WTC11 (cell line): ENCODE measurements at regions not wholly inside any gene's neighbourhood (a gene's known extent, or its start where the extent isn't known, plus 50 kb on each side); places are given as distances from the start of the nearest gene placed in this dataset.

Source experiments
- ATAC-seq: fragments of 200-7000 bp; cut with Tn5 transposase; 2 replicates; pipeline ENCODE4 v1.10.0; 2021; ENCODE audit warnings: mild to moderate bottlenecking, moderate library complexity
- CTCF ChIA-PET: fragments of 300-600 bp; sonication (Branson Sonifier 250); formaldehyde crosslinking; loops from one replicate; lab custom pipeline; 2021; ENCODE audit warnings: antibody characterized with exemption; lab: Charles Lee
- POLR2A ChIA-PET: fragments of 350-600 bp; sonication (Branson Sonifier 250); formaldehyde crosslinking; loops from one replicate; lab custom pipeline; 2021; ENCODE audit warnings: antibody characterized with exemption; lab: Charles Lee
- DNase-seq: peaks from one replicate; pipeline ENCODE4 v3.0.0; 2021; ENCODE audit warnings: low spot score
- H3K27ac Mint-ChIP-seq: 2 replicates; pipeline ENCODE4 v1.8.0; 2021; ENCODE audit warnings: mixed read lengths
- H3K27me3 Mint-ChIP-seq: 2 replicates; pipeline ENCODE4 v1.8.0; 2021; ENCODE audit warnings: low read depth, mild to moderate bottlenecking, moderate library complexity, mixed read lengths
- H3K36me3 Mint-ChIP-seq: 2 replicates; pipeline ENCODE4 v1.8.0; 2021; ENCODE audit warnings: mixed read lengths
- H3K4me1 Mint-ChIP-seq: 2 replicates; pipeline ENCODE4 v1.8.0; 2022; ENCODE audit warnings: mixed read lengths
- H3K4me3 Mint-ChIP-seq: 2 replicates; pipeline ENCODE4 v1.8.0; 2021; ENCODE audit warnings: mild to moderate bottlenecking, moderate library complexity, mixed read lengths
- H3K9me3 Mint-ChIP-seq: 2 replicates; pipeline ENCODE4 v1.8.0; 2021; ENCODE audit warnings: mixed read lengths
- ARID4B ChIP-seq: sonication (generic); formaldehyde crosslinking; IDR thresholded peaks from 2 replicates; pipeline ENCODE4 v1.8.0; 2023; ENCODE audit warnings: missing genetic modification reagents, mild to moderate bottlenecking, borderline replicate concordance
- ELF4 ChIP-seq: sonication (generic); formaldehyde crosslinking; IDR thresholded peaks from 2 replicates; pipeline ENCODE4 v1.8.1; 2022; ENCODE audit warnings: low read depth, mild to moderate bottlenecking, moderate library complexity, missing genetic modification reagents
- ERG ChIP-seq: fragments of 250-450 bp; sonication (Bioruptor Pico); IDR thresholded peaks from 2 replicates; pipeline ENCODE4 v1.8.0; 2021; ENCODE audit warnings: mild to moderate bottlenecking
- FOXK1 ChIP-seq: sonication (generic); formaldehyde crosslinking; IDR thresholded peaks from 2 replicates; pipeline ENCODE4 v1.8.0; 2022; ENCODE audit warnings: mild to moderate bottlenecking, moderate library complexity, missing genetic modification reagents
- JAZF1 ChIP-seq: fragments of 250-450 bp; sonication (Bioruptor Pico); IDR thresholded peaks from 2 replicates; pipeline ENCODE4 v1.9.0; 2021; ENCODE audit warnings: moderate library complexity, mild to moderate bottlenecking, inconsistent platforms
- MLX ChIP-seq: sonication (generic); formaldehyde crosslinking; IDR thresholded peaks from 2 replicates; pipeline ENCODE4 v1.8.1; 2023; ENCODE audit warnings: mild to moderate bottlenecking, missing genetic modification reagents, moderate library complexity
- MYBL2 ChIP-seq: sonication (generic); formaldehyde crosslinking; IDR thresholded peaks from 2 replicates; pipeline ENCODE4 v1.8.1; 2023; ENCODE audit warnings: mild to moderate bottlenecking, moderate library complexity, missing genetic modification reagents
- PRRX2 ChIP-seq: fragments of 250-450 bp; sonication (Bioruptor Pico); IDR thresholded peaks from 2 replicates; pipeline ENCODE4 v1.8.0; 2021; ENCODE audit warnings: mild to moderate bottlenecking
- SMAD3 ChIP-seq: sonication (generic); formaldehyde crosslinking; IDR thresholded peaks from 2 replicates; pipeline ENCODE4 v1.8.0; 2022; ENCODE audit warnings: missing genetic modification reagents, mild to moderate bottlenecking, borderline replicate concordance
- TP53 ChIP-seq: sonication (generic); formaldehyde crosslinking; IDR thresholded peaks from 2 replicates; pipeline ENCODE4 v1.8.1; 2023; ENCODE audit warnings: mild to moderate bottlenecking, missing genetic modification reagents
- ZBTB21 ChIP-seq: sonication (generic); formaldehyde crosslinking; IDR thresholded peaks from 2 replicates; pipeline ENCODE4 v1.8.1; 2023; ENCODE audit warnings: mild to moderate bottlenecking, missing genetic modification reagents, borderline replicate concordance
- ZNF232 ChIP-seq: sonication (generic); formaldehyde crosslinking; IDR thresholded peaks from 2 replicates; pipeline ENCODE4 v1.8.0; 2022; ENCODE audit warnings: mild to moderate bottlenecking, missing genetic modification reagents
- ZNF263 ChIP-seq: sonication (generic); formaldehyde crosslinking; IDR thresholded peaks from 2 replicates; pipeline ENCODE4 v1.8.1; 2022; ENCODE audit warnings: low read depth, mild to moderate bottlenecking, moderate library complexity, missing genetic modification reagents
- ZNF396 ChIP-seq: fragments of 250-450 bp; sonication (Bioruptor Pico); IDR thresholded peaks from 2 replicates; pipeline ENCODE4 v1.8.0; 2021; ENCODE audit warnings: mild to moderate bottlenecking, moderate library complexity, borderline replicate concordance
- ZNF512 ChIP-seq: sonication (generic); formaldehyde crosslinking; IDR thresholded peaks from 2 replicates; pipeline ENCODE4 v1.8.1; 2022; ENCODE audit warnings: missing genetic modification reagents, borderline replicate concordance
- ZNF532 ChIP-seq: fragments of 250-450 bp; sonication (Bioruptor Pico); IDR thresholded peaks from 2 replicates; pipeline ENCODE4 v1.9.0; 2021; ENCODE audit warnings: mild to moderate bottlenecking, borderline replicate concordance

- TF ChIP-seq ZNF512 (CRISPR knock-in tag) (no peak), FOXK1 (CRISPR knock-in tag) (no peak), ARID4B (no peak), ZNF532 (CRISPR knock-in tag) (no peak), ZNF232 (no peak), ZNF263 (CRISPR knock-in tag) (no peak), JAZF1 (CRISPR knock-in tag) (no peak), TP53 (CRISPR knock-in tag) (no peak)
Observed at GRCh38 chr1:106749491-106749890, 307.0 kb upstream of the PRMT6 start (continued).

- Mint-ChIP-seq H3K36me3 (no peaks in the 10 kb centered on the region), H3K27me3 (no peaks in the 10 kb centered on the region), H3K4me3 (no peak overlapping the region), H3K4me1 (peaks cover 55% of the 10 kb centered on the region), H3K9me3 (no peaks in the 10 kb centered on the region), H3K27ac (no peak overlapping the region)
- no peak for TF ChIP-seq ZBTB21
- TF ChIP-seq SMAD3, result no peak
- no peak for TF ChIP-seq MYBL2
- no peak for TF ChIP-seq PRRX2 (CRISPR knock-in tag)
- no peak for TF ChIP-seq ERG (CRISPR knock-in tag)
- no peak for TF ChIP-seq ZNF396 (CRISPR knock-in tag)
- TF ChIP-seq MLX (CRISPR knock-in tag), result no peak
- TF ChIP-seq ELF4 (CRISPR knock-in tag), result no peak
- ChIA-PET CTCF (no interaction called here), POLR2A (no interaction called here)
- no peak for DNase-seq
- ATAC-seq, result no peak
Observed at GRCh38 chr1:106749906-106750305, 306.6 kb upstream of the PRMT6 start.
